ENCODE measurements at regions not wholly inside any gene's neighbourhood (a gene's known extent, or its start where the extent isn't known, plus 50 kb on each side); places are given as distances from the start of the nearest gene placed in this dataset.

- WGBS (ENCODE audit: low lambda C conversion rate): 23% methylated on average over 2 of the region's 2 CpGs
- CTCF ChIA-PET: no interaction called here
- Histone ChIP-seq H3K9ac (no peak overlapping the region), H3K4me3 (ENCODE audit: low read depth in 2 of 2, low read length in 1 of 2) (no peak overlapping the region), H4K20me1 (ENCODE audit: insufficient read depth) (no peaks in the 10 kb centered on the region), H3K27ac (ENCODE audit: low read depth in 2 of 2, low read length in 1 of 2) (no peak overlapping the region), H3K9me3 (peaks cover 37% of the 10 kb centered on the region; the same call in 1 of the 2 replicates), H3K4me2 (no peak overlapping the region), H3K27me3 (ENCODE audit: insufficient read depth) (no peaks in the 10 kb centered on the region), H3K4me1 (ENCODE audit: control insufficient read depth in 1 of 2, insufficient read depth in 2 of 2, low read depth in 1 of 2, low read length in 1 of 2) (no peaks in the 10 kb centered on the region), H3K79me2 (ENCODE audit: insufficient read depth) (no peaks in the 10 kb centered on the region), H2AFZ (ENCODE audit: low read depth) (no peak overlapping the region), H3F3A (replicated peaks; ENCODE audit: insufficient read depth) (no peaks in the 10 kb centered on the region), H3K36me3 (replicated peaks in 1 of 2; ENCODE audit: control insufficient read depth in 1 of 2, insufficient read depth in 2 of 2, low read length in 1 of 2) (no peaks in the 10 kb centered on the region), H3K9me2 (no peaks in the 10 kb centered on the region)
- DNase-seq: no peak
- no peak for TF ChIP-seq JUND (IDR thresholded peaks at IDR 0.05)
- no peak for TF ChIP-seq PBX3 (IDR thresholded peaks at IDR 0.05)
- no peak for TF ChIP-seq TAF1 (IDR thresholded peaks at IDR 0.05; ENCODE audit: borderline replicate concordance, low read depth, low read length)
- TF ChIP-seq SIN3A (IDR thresholded peaks at IDR 0.05; ENCODE audit: borderline replicate concordance, low read depth, low read length): no peak
- no peak for TF ChIP-seq RAD21 (IDR thresholded peaks at IDR 0.05; ENCODE audit: low read length)
- TF ChIP-seq NFIC (IDR thresholded peaks at IDR 0.05; ENCODE audit: borderline replicate concordance): no peak
- no peak for TF ChIP-seq CHD2 (IDR thresholded peaks at IDR 0.05; ENCODE audit: low read length, partially characterized antibody)
- no peak for TF ChIP-seq USF2 (IDR thresholded peaks at IDR 0.05; ENCODE audit: borderline replicate concordance, low read depth, low read length)
- TF ChIP-seq, protein P1, sequence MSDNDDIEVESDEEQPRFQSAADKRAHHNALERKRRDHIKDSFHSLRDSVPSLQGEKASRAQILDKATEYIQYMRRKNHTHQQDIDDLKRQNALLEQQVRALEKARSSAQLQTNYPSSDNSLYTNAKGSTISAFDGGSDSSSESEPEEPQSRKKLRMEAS (IDR thresholded peaks at IDR 0.05; ENCODE audit: low read depth): no peak
- no peak for TF ChIP-seq MXI1 (IDR thresholded peaks at IDR 0.05; ENCODE audit: low read depth, low read length)
- TF ChIP-seq TEAD4 (IDR thresholded peaks at IDR 0.05; ENCODE audit: borderline replicate concordance, insufficient read depth): no peak
- no peak for TF ChIP-seq EZH2phosphoT487 (IDR thresholded peaks at IDR 0.05; ENCODE audit: borderline replicate concordance, low read depth)
- TF ChIP-seq YY1 (IDR thresholded peaks at IDR 0.05; ENCODE audit: low read depth): no peak
- TF ChIP-seq, protein P2, sequence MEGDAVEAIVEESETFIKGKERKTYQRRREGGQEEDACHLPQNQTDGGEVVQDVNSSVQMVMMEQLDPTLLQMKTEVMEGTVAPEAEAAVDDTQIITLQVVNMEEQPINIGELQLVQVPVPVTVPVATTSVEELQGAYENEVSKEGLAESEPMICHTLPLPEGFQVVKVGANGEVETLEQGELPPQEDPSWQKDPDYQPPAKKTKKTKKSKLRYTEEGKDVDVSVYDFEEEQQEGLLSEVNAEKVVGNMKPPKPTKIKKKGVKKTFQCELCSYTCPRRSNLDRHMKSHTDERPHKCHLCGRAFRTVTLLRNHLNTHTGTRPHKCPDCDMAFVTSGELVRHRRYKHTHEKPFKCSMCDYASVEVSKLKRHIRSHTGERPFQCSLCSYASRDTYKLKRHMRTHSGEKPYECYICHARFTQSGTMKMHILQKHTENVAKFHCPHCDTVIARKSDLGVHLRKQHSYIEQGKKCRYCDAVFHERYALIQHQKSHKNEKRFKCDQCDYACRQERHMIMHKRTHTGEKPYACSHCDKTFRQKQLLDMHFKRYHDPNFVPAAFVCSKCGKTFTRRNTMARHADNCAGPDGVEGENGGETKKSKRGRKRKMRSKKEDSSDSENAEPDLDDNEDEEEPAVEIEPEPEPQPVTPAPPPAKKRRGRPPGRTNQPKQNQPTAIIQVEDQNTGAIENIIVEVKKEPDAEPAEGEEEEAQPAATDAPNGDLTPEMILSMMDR (IDR thresholded peaks at IDR 0.05): no peak
- no peak for TF ChIP-seq REST (IDR thresholded peaks at IDR 0.05; ENCODE audit: low read depth, low read length)
- no peak for TF ChIP-seq ELF1 (IDR thresholded peaks at IDR 0.05)
- no peak for TF ChIP-seq MEF2A (IDR thresholded peaks at IDR 0.05; ENCODE audit: borderline replicate concordance, low read depth)
- POLR2A ChIA-PET: no interaction called here
Observed at GRCh38 chr3:152037297-152037696, 163.9 kb downstream of the SUCNR1 start.
